Left cardiac atrium (tissue), 4 donors: ENCODE measurements at regions not wholly inside any gene's neighbourhood (a gene's known extent, or its start where the extent isn't known, plus 50 kb on each side); places are given as distances from the start of the nearest gene placed in this dataset.
"Not testable (repeated sequence)": the region's sequence is repeated elsewhere in the genome, so short reads cannot be mapped to it uniquely, and the experiment has no call there.

Experiments used
- ATAC-seq, 2 donors: fragments of 200-7000 bp; cut with Tn5 transposase; one replicate each; pipeline ENCODE4 v1.9.1; 2020; ENCODE audit warnings: mild to moderate bottlenecking in 2 of 2, moderate library complexity in 2 of 2
- DNase-seq: peaks from one replicate; pipeline ENCODE4 v3.0.0-alpha.2; 2020
- intact Hi-C, 2 donors: fragments of 100-400 bp; cut with DNase I; formaldehyde crosslinking; loops; one replicate each; pipeline versions ENCODE4 v1.14.1 to v1.15.1; 2022 to 2023
- donor health status: DM: no; HTN: yes; CAD: no.
- donor health status: DM: no; HTN: yes; CAD: no; lungs with severe emphysema.
- donor health status: DM: yes; HTN: yes; CAD: no.
- donor health status: Dilated cardiomyopathy.

DNA sequence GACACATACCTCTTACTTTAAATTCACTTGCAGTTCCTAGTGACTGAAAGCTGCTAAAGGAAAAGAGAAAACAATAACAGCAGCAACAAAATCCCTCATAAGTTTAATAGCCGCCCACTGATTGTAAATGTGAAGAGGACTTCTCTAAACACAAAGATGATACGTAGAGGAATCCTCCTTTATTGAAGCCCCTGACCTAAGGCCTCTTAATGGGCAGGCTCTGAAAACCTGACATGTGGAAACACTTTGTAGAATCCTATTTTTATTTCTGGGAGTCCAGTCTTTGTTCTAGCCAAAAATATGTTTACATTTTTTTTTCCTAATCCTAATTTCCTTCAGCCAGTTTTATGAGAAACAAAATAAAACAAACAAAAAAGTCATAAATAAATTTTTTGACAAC, 1277.7 kb upstream of the CELF4 start:
- DNase-seq (no peak), ATAC-seq (no peak)
- intact Hi-C loops = no loop called here

GRCh38 chr18:38826247-38826646, 1260.6 kb upstream of the CELF4 start:
- DNase-seq (no peak), ATAC-seq (no peak)
- intact Hi-C loops = no loop called here

DNA sequence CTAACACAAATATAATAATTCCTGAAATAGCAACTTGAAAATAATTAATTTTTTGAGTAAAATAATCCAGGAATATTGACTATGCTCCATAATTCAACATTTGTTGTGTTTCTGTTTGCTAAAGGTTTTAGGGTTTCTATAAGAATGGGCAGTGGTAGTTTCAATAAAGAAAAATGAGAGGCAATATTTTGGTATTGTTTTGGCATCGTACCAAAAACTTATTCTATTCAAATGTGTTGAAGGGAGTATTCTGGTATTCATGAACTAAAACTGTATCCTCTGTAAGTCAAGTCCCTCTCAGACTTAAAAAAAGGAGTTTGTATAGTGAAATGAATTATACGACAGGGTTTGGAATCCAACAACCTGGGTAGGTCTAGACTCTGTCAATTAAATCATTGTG, 1245.6 kb upstream of the CELF4 start:
- intact Hi-C loops = no loop called here
- DNase-seq (no peak), ATAC-seq (no peak)

DNA sequence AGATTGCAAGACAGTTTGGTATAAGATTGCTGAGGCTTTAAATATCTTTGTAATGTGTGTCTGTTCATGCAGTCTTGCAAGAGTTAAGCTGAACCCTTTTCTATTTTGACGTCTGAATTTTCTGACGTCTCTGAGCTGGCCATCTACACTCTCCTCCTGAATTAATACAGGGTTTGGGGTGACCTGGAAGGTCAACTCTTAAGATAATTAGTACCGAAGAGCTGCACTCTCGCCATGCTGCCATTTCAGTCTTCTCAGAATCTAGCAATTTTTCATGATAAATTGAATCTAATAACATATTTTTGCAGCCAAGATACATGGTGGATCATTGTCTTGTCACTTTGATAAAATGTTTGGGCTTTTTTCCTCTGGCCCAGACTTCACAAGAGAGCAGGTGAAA, 1245.2 kb upstream of the CELF4 start:
- DNase-seq (no peak), ATAC-seq (no peak)
- intact Hi-C loops = no loop called here

DNA sequence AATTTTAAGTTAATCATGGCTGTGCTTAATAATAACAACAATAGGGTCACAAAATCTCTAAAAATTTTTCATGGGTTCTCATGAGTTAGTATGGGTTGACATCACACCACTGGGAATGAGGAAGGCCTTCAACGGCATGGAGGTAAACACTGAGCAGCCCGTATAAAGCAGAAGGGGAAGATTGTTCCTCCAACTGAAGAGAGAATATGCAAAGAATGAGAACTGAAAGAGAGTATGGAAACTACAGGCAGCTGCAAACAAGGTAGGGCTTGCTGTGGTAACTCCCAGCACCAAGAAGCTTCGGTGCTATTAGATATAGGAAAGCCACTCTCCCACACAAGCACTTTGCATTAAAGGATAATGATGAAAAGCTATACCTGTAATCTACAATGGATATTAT, 1242.3 kb upstream of the CELF4 start:
- intact Hi-C loops = no loop called here
- ATAC-seq (no peak), DNase-seq (no peak)

- no peak for DNase-seq
These were observed 1239.7 kb upstream of the CELF4 start for GRCh38 chr18:38805256-38805655.

DNA sequence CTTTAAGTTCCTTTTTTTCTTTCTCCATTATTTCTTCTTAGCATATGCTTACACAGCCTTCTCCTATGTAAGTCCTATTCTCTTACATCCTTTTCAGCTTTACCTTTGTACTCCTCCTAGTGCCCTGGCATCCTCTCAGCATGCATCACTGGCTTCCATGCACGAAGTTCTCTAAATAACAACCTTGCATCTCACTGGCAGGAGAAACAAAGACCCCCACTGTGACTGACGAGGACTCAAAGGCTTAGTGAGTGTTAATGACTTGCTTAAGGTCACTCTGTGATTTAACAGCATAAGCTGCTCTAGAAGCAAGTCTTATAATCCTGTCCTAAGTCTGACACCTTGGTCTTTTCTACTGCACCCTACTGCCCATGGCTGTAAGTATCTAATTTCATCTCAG, 1236.0 kb upstream of the CELF4 start:
- intact Hi-C loops = no loop called here
- DNase-seq = no peak
- ATAC-seq = no peak

More at GRCh38 chr18:38805256-38805655, 1239.7 kb upstream of the CELF4 start:
- no peak for ATAC-seq
- intact Hi-C loops = no loop called here

- DNase-seq (no peak), ATAC-seq (no peak)
- intact Hi-C loops = no loop called here
These were observed 1231.2 kb upstream of the CELF4 start for GRCh38 chr18:38796762-38797161.

DNA sequence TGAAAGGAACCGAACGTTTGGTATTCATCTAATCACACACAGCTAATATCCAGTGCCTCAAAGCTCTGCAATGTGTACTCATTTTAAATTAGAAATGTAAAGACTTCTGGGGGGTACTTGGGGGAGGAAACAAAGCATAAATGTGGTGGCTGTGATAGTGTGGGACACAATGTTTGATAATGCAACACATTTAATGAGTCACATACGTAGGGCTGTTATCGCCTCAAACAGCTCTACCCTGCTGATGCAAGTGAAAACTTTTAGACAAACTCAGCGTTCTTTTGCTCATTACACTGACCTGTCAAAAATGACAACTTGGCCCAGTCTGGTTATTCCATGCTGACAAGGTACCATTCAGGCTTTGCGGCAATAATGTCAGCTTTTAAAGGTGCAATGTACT, 1227.1 kb upstream of the CELF4 start:
- DNase-seq = no peak
- ATAC-seq = no peak
- intact Hi-C loops = no loop called here

DNA sequence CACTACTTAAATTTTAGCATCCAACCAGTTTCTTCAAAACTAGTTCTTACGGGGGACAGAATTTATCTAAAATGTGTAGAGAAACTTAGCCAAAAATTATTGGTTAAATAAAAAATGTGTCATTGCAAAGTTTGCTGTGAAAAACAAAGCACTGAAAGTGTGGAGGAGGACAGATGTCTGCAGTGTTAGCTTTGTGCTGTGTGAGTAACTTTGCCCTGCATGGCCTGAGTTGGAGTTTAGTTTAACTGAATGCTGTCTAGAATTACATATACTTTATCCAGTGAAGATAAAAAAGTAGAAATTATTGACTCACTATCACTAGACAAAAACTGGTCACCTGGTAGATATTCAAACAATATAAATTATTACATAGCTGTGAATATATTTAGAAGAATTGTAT, 1225.2 kb upstream of the CELF4 start:
- intact Hi-C loops = no loop called here
- DNase-seq (no peak), ATAC-seq (no peak)

DNA sequence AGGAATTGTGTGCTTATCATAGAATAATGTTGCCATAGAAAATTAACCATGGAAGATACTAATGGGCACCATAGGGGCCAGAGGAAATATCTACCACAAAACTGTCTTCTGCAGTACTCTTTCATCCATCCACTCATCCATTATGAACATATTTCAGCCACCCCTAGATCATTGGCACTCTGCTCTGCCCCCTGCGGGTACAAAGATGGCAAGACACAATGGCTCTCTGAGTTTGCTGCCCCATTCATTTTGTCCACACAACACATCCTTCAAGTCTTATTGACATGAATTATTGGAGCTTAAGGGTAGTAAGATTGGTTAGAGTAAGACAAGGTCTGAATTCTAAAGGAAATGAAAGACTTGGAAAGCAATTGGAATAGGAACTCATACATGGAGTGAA, 1224.7 kb upstream of the CELF4 start:
- no peak for ATAC-seq
- intact Hi-C loops = no loop called here
- no peak for DNase-seq

GRCh38 chr18:38789141-38789540, 1223.5 kb upstream of the CELF4 start:
- intact Hi-C loops = no loop called here
- ATAC-seq = no peak
- no peak for DNase-seq

DNA sequence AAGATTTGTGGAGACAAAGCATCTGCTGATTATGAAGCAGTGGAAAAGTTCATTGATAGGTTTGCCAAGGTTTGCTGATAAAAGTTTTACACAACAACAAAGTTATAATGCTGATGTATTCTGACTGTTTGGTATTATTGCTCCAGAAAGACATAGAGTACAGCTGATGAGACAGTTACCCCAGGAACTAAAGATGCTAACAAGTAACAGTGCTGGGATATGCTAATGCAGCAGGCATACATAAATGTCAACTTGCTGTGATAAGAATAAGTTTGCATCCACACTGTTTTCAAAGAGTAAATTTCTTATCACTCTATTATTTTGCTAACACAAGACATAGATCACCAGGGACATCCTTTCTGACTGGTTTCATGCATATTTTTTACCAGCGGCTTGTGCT, 1221.3 kb upstream of the CELF4 start:
- ATAC-seq (no peak), DNase-seq (no peak)
- intact Hi-C loops = no loop called here

DNA sequence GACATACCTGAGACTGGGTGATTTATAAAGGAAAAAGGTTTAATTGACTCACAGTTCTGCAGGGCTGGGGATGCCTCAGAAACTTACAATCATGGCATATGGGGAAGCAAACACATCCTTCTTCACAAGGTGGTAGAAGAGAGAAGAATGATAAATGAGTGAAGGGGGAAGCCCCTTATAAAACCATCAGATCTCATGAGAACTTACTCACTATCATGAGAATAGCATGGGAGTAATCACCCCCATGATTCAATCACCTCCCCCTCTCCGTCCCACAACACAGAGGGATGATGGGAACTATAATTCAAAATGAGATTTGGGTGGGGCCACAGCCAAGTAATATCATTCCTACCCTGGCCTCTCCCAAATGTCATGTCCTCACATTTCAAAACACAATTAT, 1206.0 kb upstream of the CELF4 start:
- DNase-seq, intact Hi-C loops, ATAC-seq: not testable (repeated sequence)

GRCh38 chr18:38768504-38768903, 1202.9 kb upstream of the CELF4 start:
- ATAC-seq = no peak
- DNase-seq = no peak
- intact Hi-C loops = no loop called here

GRCh38 chr18:38759457-38759856, 1193.9 kb upstream of the CELF4 start:
- DNase-seq (no peak), ATAC-seq (no peak)
- intact Hi-C loops = no loop called here

GRCh38 chr18:38756436-38756835, 1190.8 kb upstream of the CELF4 start:
- ATAC-seq (no peak), DNase-seq (no peak)
- intact Hi-C loops = no loop called here

GRCh38 chr18:38752430-38752829, 1186.8 kb upstream of the CELF4 start:
- intact Hi-C loops = no loop called here
- ATAC-seq (no peak), DNase-seq (no peak)

GRCh38 chr18:38751898-38752297, 1186.3 kb upstream of the CELF4 start:
- ATAC-seq = no peak
- intact Hi-C loops = no loop called here
- DNase-seq = no peak

DNA sequence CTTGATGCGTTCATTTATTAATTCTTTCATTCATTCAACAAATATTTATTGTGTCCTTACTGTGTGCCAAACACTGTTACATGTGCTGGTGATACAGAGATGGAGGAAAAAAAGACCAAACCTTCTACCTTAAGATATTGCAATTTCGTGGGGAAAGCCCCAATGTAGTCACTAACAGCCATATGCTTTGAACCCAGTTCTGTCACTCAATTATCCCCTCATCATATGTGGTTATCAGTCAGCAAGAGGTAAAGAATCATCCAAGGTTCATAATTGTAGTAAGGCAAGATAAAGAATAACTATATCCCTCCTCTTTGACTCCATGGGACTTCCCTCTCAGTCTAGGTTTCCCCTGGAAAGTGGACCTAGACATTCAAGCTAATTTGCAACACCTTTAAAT, 1185.6 kb upstream of the CELF4 start:
- DNase-seq = no peak
- no peak for ATAC-seq
- intact Hi-C loops = no loop called here

DNA sequence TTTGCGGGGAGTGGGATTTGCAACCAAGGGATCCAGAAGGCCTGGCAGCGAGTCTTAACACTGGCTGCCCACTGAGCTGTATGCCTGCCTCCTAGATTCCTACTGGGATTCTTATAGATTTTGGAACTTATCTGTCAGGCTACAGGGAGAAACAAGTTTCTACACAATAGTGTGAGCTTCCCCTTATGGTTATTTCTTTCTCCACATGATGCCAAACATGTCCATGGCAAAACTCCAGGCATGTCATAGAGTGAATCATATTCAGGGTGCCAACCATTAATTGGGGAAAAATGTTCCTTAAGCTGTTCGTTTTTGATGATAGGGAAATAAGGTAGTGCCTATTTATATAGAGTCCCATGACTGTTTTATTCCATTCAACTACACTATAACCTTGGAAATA, 1185.2 kb upstream of the CELF4 start:
- intact Hi-C loops = no loop called here
- no peak for ATAC-seq
- no peak for DNase-seq

DNA sequence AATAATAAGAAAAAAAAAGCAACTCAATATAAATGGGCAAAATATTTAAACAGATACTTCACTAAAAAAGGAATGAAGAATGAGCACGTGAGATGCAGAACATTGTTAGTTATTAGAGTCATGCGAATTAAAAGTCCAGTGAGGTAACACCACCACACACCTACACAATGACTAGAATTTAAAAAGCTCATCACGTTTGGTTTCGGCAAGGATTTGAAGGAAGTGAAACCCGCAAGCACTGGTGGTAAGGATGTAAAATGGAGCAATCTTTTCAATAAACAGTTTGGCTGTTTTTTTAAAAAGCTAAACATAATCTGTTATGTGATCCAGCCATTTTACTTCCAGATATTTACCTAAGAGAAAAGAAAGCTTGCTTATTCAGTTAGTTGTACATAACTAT, 1181.6 kb upstream of the CELF4 start:
- intact Hi-C loops = no loop called here
- ATAC-seq (no peak), DNase-seq (no peak)
